GM13976 (cell line): ENCODE measurements at regions not wholly inside any gene's neighbourhood (a gene's known extent, or its start where the extent isn't known, plus 50 kb on each side); places are given as distances from the start of the nearest gene placed in this dataset.

Experiments
- DNase-seq: peaks from one replicate; pipeline ENCODE4 v3.0.0; 2012; ENCODE audit warnings: low spot score
- in situ Hi-C: fragments of 300-500 bp; cut with MboI; formaldehyde crosslinking; loops from one replicate; pipeline ENCODE4 v1.12.0; 2022; ENCODE audit warnings: low sequenced_read_pairs, mixed read lengths, inconsistent platforms; ENCODE audit not compliant: unreplicated experiment
- TF ChIP-seq, protein P1 (sequence below): IDR thresholded peaks from 2 replicates; pipeline ENCODE4 v1.5.1; 2012; ENCODE audit warnings: borderline replicate concordance, mild to moderate bottlenecking; ENCODE audit not compliant: insufficient read depth; ENCODE audit errors: extremely low read depth, missing control alignments, control extremely low read depth

GRCh38 chr14:101367421-101368261 is 193.7 kb upstream of the DIO3 start:
- peak; percentile 9 for DNase-seq
- in situ Hi-C loops = no loop called here
- TF ChIP-seq, protein P1, sequence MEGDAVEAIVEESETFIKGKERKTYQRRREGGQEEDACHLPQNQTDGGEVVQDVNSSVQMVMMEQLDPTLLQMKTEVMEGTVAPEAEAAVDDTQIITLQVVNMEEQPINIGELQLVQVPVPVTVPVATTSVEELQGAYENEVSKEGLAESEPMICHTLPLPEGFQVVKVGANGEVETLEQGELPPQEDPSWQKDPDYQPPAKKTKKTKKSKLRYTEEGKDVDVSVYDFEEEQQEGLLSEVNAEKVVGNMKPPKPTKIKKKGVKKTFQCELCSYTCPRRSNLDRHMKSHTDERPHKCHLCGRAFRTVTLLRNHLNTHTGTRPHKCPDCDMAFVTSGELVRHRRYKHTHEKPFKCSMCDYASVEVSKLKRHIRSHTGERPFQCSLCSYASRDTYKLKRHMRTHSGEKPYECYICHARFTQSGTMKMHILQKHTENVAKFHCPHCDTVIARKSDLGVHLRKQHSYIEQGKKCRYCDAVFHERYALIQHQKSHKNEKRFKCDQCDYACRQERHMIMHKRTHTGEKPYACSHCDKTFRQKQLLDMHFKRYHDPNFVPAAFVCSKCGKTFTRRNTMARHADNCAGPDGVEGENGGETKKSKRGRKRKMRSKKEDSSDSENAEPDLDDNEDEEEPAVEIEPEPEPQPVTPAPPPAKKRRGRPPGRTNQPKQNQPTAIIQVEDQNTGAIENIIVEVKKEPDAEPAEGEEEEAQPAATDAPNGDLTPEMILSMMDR = no peak

DNA sequence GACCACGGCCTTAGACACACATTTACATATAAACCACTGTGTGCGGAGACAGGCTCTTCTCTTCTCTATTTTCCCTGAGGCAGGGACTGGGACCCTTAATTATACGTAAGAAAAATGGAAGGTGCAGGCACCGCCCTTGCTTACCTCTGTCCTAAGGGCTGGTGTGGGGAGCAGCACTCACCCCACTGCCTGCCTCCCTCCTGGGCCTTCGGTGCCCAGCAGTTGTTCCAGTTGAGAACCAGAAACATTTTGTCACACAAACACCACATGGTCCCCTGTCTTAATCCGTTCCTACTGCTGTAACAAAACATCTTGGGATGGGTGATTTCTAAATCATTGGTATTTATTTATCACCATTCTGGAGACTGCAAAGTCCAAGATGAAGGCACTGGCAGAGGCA is 192.7 kb upstream of the DIO3 start:
- TF ChIP-seq, protein P1 = no peak
- in situ Hi-C loops = no loop called here
- no peak for DNase-seq

- in situ Hi-C loops = no loop called here
- TF ChIP-seq, protein P1 = no peak
- no peak for DNase-seq
These were observed 191.9 kb upstream of the DIO3 start for GRCh38 chr14:101369194-101369915.

DNA sequence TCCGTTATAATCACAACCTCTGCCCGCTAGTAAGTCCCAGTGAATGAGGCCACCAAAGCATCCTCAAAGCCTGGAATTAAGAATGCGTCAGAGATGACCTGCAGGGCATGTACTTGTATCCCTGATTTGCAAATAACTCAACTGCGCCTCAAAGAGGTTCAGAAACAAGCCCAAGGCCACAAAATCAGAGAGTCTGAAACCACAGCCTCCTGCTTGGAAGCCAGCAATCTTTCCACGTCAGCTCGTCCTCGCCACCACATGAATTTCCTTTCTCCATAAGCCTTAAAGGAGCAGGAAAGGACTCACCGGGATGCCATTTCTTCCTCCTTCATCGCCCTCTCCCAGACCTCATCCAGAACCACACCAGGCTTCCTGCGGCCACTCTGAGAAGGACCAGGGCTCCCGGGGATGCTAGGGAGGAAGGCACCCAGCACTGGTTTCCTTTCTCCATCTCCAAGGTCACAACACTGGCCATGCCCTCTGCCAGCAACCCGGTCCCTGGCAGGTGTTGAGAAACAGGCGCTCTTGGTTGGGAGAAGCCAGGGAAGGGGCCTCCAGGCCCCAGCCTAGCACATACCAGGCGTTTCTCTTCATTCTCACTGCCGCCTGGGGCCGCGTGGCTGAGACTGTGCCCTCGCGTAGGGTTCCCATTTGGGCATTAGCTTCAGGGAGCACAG is 191.2 kb upstream of the DIO3 start:
- DNase-seq = no peak
- in situ Hi-C loops = no loop called here
- TF ChIP-seq, protein P1 = no peak

GRCh38 chr14:101370593-101371569 is 190.4 kb upstream of the DIO3 start:
- in situ Hi-C loops = no loop called here
- no peak for DNase-seq
- TF ChIP-seq, protein P1 = no peak
